RWPE1 (cell line): ENCODE measurements at regions not wholly inside any gene's neighbourhood (a gene's known extent, or its start where the extent isn't known, plus 50 kb on each side); places are given as distances from the start of the nearest gene placed in this dataset.

Source experiments
- CTCF ChIA-PET: fragments of 350-600 bp; sonication (Branson Sonifier 250); formaldehyde crosslinking; extraction: SDS; loops from one replicate; lab custom pipeline; 2021; lab: Yijun Ruan, JAX
- POLR2A ChIA-PET: fragments of 400-600 bp; formaldehyde crosslinking; extraction: SDS; loops from one replicate; lab custom pipeline; 2020; ENCODE audit warnings: antibody characterized with exemption; ENCODE audit not compliant: low non-redundant PET; lab: Yijun Ruan, JAX
- DNase-seq: peaks from one replicate; pipeline ENCODE4 v3.0.0; 2012; ENCODE audit warnings: low spot score
- H3K27ac ChIP-seq: fragments of 450-650 bp; 2 replicates; pipeline ENCODE4 v1.5.1; 2017
- CTCF ChIP-seq: fragments of 450-650 bp; conservative IDR thresholded peaks from 2 replicates; pipeline ENCODE4 v1.5.1; 2017; ENCODE audit warnings: low read depth, mild to moderate bottlenecking

GRCh38 chr15:61613138-61613537 lies 384.0 kb upstream of the RORA start:
- POLR2A ChIA-PET, result no interaction called here
- CTCF ChIA-PET, result interaction anchor here (0.5 kb wide), 1 partner anchor 123 kb away, joined by 4 read pairs; no protein-coding TSS in a partner anchor
- no peak overlapping the region for H3K27ac ChIP-seq
- TF ChIP-seq CTCF, result no peak
- DNase-seq, result no peak

DNA sequence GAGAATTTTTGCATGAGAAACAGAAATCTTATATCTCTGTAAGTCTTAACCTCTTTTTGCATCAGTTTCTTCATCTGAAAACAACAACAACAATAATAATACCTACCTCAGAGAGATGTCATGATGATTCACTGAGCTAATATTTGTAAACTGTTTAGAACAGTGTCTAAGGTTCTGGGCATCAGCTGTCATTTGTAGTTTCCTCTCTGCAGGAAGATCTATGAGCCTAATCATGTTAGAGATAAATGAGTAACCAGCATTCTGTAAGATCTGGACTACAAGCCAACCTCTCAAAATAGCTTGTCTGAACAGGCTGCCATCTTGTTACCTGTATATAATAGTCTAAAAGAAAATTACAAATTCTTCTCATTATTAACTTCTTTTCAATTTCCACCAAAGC lies 383.0 kb upstream of the RORA start:
- H3K27ac ChIP-seq, result no peak overlapping the region
- no peak for TF ChIP-seq CTCF
- DNase-seq, result no peak
- CTCF ChIA-PET, result no interaction called here
- POLR2A ChIA-PET, result no interaction called here

- ChIA-PET CTCF (no interaction called here), POLR2A (no interaction called here)
- no peak for DNase-seq
- H3K27ac ChIP-seq, result no peak overlapping the region
- TF ChIP-seq CTCF, result no peak
Measured at GRCh38 chr15:61605343-61605742, 376.2 kb upstream of the RORA start.

DNA sequence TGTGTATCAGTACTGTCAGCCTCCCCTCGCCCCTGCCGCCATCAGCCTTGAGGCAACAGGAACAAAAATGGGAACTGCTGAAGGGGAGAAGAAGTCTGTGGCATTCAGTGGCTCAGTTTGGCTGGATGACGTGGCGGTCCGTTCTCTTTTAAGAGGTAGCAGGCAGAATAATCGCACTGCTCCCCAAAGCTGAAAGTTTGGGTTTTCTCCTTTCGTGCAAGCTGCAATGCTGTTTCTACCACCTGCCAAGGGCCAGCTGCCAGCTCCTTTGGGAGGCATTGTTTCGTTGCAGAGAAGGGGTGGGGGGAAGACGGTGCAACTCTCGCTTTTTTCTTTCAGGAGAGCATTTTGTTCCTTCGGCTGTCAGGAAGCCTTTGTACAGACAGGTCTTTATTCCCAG lies 369.6 kb upstream of the RORA start:
- ChIA-PET CTCF (no interaction called here), POLR2A (no interaction called here)
- no peak overlapping the region for H3K27ac ChIP-seq
- no peak for DNase-seq
- no peak for TF ChIP-seq CTCF

GRCh38 chr15:61584410-61584809 lies 355.3 kb upstream of the RORA start:
- no peak overlapping the region for H3K27ac ChIP-seq
- POLR2A ChIA-PET, result no interaction called here
- CTCF ChIA-PET, result no interaction called here
- peak; percentile 9 for DNase-seq
- no peak for TF ChIP-seq CTCF

- ChIA-PET POLR2A (no interaction called here), CTCF (no interaction called here)
- H3K27ac ChIP-seq, result no peak overlapping the region
- TF ChIP-seq CTCF, result no peak
- no peak for DNase-seq
Measured at GRCh38 chr15:61582092-61582491, 353.0 kb upstream of the RORA start.

DNA sequence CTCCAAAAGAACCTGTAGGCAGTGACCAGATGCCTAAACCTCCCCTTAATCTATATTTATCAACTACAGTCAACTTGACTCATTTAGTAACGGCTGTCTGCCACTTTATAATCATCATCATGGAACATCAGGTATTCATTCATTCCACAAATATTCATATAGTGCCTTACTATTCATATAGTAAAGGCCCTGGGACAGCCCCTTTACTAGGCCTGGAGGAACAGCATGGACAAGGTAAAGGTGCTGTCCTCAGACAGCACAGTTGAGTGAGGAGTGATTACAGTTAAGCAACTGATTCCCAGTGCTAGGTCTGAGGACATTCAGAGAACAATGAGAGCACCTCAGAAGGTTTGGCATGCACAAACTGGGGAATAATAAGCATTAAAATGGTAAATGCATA lies 346.5 kb upstream of the RORA start:
- H3K27ac ChIP-seq, result no peak overlapping the region
- POLR2A ChIA-PET, result no interaction called here
- CTCF ChIA-PET, result no interaction called here
- TF ChIP-seq CTCF, result no peak
- no peak for DNase-seq
